HL-60 (cell line): ENCODE measurements at regions not wholly inside any gene's neighbourhood (a gene's known extent, or its start where the extent isn't known, plus 50 kb on each side); places are given as distances from the start of the nearest gene placed in this dataset.

Experiments
- DNase-seq, 2 experiments: peaks; one replicate each; pipeline ENCODE4 v3.0.0-alpha.2; 2010 to 2020; ENCODE audit warnings: low read depth in 1 of 2, low spot score in 1 of 2
- H3K27ac ChIP-seq: fragments of 250-450 bp; sonication (Bioruptor Pico); replicated peaks from 2 replicates; pipeline ENCODE4 v1.5.1; 2020; ENCODE audit warnings: mild to moderate bottlenecking, moderate library complexity
- H3K27me3 ChIP-seq: fragments of 250-450 bp; sonication (Bioruptor Pico); 2 replicates; pipeline ENCODE4 v1.5.1; 2021; ENCODE audit warnings: mild to moderate bottlenecking, moderate library complexity; ENCODE audit not compliant: insufficient read depth, poor library complexity, severe bottlenecking
- H3K4me3 ChIP-seq: replicated peaks from 2 replicates; pipeline ENCODE4 v1.5.1; 2011; ENCODE audit warnings: mild to moderate bottlenecking, control low read depth, low read length; ENCODE audit not compliant: insufficient read depth
- GABPA ChIP-seq: IDR thresholded peaks from 2 replicates; pipeline ENCODE4 v1.6.1; 2012; ENCODE audit warnings: low read depth
- POLR2AphosphoS5 ChIP-seq: IDR thresholded peaks from 2 replicates; pipeline ENCODE4 v1.6.1; 2012; ENCODE audit warnings: low read depth
- SPI1 ChIP-seq: IDR thresholded peaks from 2 replicates; pipeline ENCODE4 v1.6.1; 2012; ENCODE audit warnings: low read depth, mild to moderate bottlenecking, borderline replicate concordance
- TF ChIP-seq, protein P1 (sequence below): IDR thresholded peaks from 2 replicates; pipeline ENCODE4 v1.6.1; 2012; ENCODE audit warnings: low read depth; ENCODE audit not compliant: insufficient replicate concordance
- TF ChIP-seq, protein P2 (sequence below): IDR thresholded peaks from one replicate; pipeline ENCODE4 v1.5.1; 2011; ENCODE audit warnings: low read length, control low read depth, inconsistent platforms; ENCODE audit not compliant: insufficient read depth

GRCh38 chr2:100744184-100744583 is 75.8 kb upstream of the NPAS2 start:
- Histone ChIP-seq H3K27ac (no peak overlapping the region), H3K4me3 (no peak overlapping the region), H3K27me3 (no peaks in the 10 kb centered on the region)
- TF ChIP-seq POLR2AphosphoS5 (no peak), GABPA (no peak), SPI1 (no peak)
- TF ChIP-seq, protein P1, sequence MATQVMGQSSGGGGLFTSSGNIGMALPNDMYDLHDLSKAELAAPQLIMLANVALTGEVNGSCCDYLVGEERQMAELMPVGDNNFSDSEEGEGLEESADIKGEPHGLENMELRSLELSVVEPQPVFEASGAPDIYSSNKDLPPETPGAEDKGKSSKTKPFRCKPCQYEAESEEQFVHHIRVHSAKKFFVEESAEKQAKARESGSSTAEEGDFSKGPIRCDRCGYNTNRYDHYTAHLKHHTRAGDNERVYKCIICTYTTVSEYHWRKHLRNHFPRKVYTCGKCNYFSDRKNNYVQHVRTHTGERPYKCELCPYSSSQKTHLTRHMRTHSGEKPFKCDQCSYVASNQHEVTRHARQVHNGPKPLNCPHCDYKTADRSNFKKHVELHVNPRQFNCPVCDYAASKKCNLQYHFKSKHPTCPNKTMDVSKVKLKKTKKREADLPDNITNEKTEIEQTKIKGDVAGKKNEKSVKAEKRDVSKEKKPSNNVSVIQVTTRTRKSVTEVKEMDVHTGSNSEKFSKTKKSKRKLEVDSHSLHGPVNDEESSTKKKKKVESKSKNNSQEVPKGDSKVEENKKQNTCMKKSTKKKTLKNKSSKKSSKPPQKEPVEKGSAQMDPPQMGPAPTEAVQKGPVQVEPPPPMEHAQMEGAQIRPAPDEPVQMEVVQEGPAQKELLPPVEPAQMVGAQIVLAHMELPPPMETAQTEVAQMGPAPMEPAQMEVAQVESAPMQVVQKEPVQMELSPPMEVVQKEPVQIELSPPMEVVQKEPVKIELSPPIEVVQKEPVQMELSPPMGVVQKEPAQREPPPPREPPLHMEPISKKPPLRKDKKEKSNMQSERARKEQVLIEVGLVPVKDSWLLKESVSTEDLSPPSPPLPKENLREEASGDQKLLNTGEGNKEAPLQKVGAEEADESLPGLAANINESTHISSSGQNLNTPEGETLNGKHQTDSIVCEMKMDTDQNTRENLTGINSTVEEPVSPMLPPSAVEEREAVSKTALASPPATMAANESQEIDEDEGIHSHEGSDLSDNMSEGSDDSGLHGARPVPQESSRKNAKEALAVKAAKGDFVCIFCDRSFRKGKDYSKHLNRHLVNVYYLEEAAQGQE = no peak
- TF ChIP-seq, protein P2, sequence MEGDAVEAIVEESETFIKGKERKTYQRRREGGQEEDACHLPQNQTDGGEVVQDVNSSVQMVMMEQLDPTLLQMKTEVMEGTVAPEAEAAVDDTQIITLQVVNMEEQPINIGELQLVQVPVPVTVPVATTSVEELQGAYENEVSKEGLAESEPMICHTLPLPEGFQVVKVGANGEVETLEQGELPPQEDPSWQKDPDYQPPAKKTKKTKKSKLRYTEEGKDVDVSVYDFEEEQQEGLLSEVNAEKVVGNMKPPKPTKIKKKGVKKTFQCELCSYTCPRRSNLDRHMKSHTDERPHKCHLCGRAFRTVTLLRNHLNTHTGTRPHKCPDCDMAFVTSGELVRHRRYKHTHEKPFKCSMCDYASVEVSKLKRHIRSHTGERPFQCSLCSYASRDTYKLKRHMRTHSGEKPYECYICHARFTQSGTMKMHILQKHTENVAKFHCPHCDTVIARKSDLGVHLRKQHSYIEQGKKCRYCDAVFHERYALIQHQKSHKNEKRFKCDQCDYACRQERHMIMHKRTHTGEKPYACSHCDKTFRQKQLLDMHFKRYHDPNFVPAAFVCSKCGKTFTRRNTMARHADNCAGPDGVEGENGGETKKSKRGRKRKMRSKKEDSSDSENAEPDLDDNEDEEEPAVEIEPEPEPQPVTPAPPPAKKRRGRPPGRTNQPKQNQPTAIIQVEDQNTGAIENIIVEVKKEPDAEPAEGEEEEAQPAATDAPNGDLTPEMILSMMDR = no peak
- DNase-seq = no peak

GRCh38 chr2:100744589-100744988 is 75.3 kb upstream of the NPAS2 start:
- H3K27ac ChIP-seq = no peak overlapping the region
- DNase-seq = no peak
- TF ChIP-seq POLR2AphosphoS5 (no peak), GABPA (no peak), SPI1 (no peak)
- TF ChIP-seq, protein P1 = no peak
- TF ChIP-seq, protein P2 = no peak
- no peaks in the 10 kb centered on the region for H3K27me3 ChIP-seq
- no peak overlapping the region for H3K4me3 ChIP-seq

- TF ChIP-seq, protein P2 = no peak
- TF ChIP-seq POLR2AphosphoS5 = no peak
- TF ChIP-seq, protein P1 = no peak
- no peak for TF ChIP-seq GABPA
- no peak for TF ChIP-seq SPI1
- no peak for DNase-seq
- no peak overlapping the region for H3K27ac ChIP-seq
- H3K27me3 ChIP-seq = no peaks in the 10 kb centered on the region
- no peak overlapping the region for H3K4me3 ChIP-seq
These were observed 74.3 kb upstream of the NPAS2 start for GRCh38 chr2:100745604-100746003.
